CD4-positive, alpha-beta T cell treated with Interleukin-17A for 4 hours (primary cell): ENCODE measurements at regions not wholly inside any gene's neighbourhood (a gene's known extent, or its start where the extent isn't known, plus 50 kb on each side); places are given as distances from the start of the nearest gene placed in this dataset.
"Not testable (repeated sequence)": the region's sequence is repeated elsewhere in the genome, so short reads cannot be mapped to it uniquely, and the experiment has no call there.

ENCODE experiments used
- DNase-seq: peaks from one replicate; pipeline ENCODE4 v3.0.0-alpha.2; 2020; ENCODE audit warnings: mixed read lengths

GRCh38 chr3:158882445-158882844, 80.6 kb downstream of the MFSD1 start:
- DNase-seq: no peak

GRCh38 chr3:158896729-158897128, 94.9 kb downstream of the MFSD1 start:
- no peak for DNase-seq

- no peak for DNase-seq
Observed at GRCh38 chr3:158906749-158907148, 104.9 kb downstream of the MFSD1 start.

- no peak for DNase-seq
Observed at GRCh38 chr3:158908187-158908734, 106.4 kb downstream of the MFSD1 start.

GRCh38 chr3:158909870-158910269, 108.0 kb downstream of the MFSD1 start:
- DNase-seq: no peak

- DNase-seq: no peak
Observed at GRCh38 chr3:158911586-158911985, 109.7 kb downstream of the MFSD1 start.

GRCh38 chr3:158912188-158912587, 110.3 kb downstream of the MFSD1 start:
- DNase-seq: no peak

- no peak for DNase-seq
Observed at GRCh38 chr3:158912621-158913020, 110.8 kb downstream of the MFSD1 start.

- no peak for DNase-seq
Observed at GRCh38 chr3:158916111-158916510, 114.3 kb downstream of the MFSD1 start.

- no peak for DNase-seq
Observed at GRCh38 chr3:158918008-158918407, 116.2 kb downstream of the MFSD1 start.

- DNase-seq: no peak
Observed at GRCh38 chr3:158918451-158918850, 116.6 kb downstream of the MFSD1 start.

GRCh38 chr3:158920371-158920770, 118.5 kb downstream of the MFSD1 start:
- DNase-seq: no peak

- DNase-seq: no peak
Observed at GRCh38 chr3:158925021-158925420, 123.2 kb downstream of the MFSD1 start.

- no peak for DNase-seq
Observed at GRCh38 chr3:158925828-158926494, 124.1 kb downstream of the MFSD1 start.

- no peak for DNase-seq
Observed at GRCh38 chr3:158935846-158936245, 134.0 kb downstream of the MFSD1 start.

- no peak for DNase-seq
Observed at GRCh38 chr3:158936530-158937113, 134.8 kb downstream of the MFSD1 start.

- DNase-seq: no peak
Observed at GRCh38 chr3:158950178-158950901, 148.5 kb downstream of the MFSD1 start.

- DNase-seq: no peak
Observed at GRCh38 chr3:158953131-158953530, 151.3 kb downstream of the MFSD1 start.

- no peak for DNase-seq
Observed at GRCh38 chr3:158954420-158954819, 152.6 kb downstream of the MFSD1 start.

- DNase-seq: not testable (repeated sequence)
Observed at GRCh38 chr3:158957777-158958176, 155.9 kb downstream of the MFSD1 start.

- no peak for DNase-seq
Observed at GRCh38 chr3:158958873-158959272, 157.0 kb downstream of the MFSD1 start.

GRCh38 chr3:158961471-158961870, 159.6 kb downstream of the MFSD1 start:
- no peak for DNase-seq

GRCh38 chr3:158961911-158962310, 160.1 kb downstream of the MFSD1 start:
- DNase-seq: no peak

GRCh38 chr3:158970006-158970405, 168.2 kb downstream of the MFSD1 start:
- DNase-seq: no peak
